ENCODE measurements at regions not wholly inside any gene's neighbourhood (a gene's known extent, or its start where the extent isn't known, plus 50 kb on each side); places are given as distances from the start of the nearest gene placed in this dataset.

GRCh38 chr7:53697913-53698312, 662.5 kb downstream of the POM121L12 start:
- TF ChIP-seq CTCF (IDR thresholded peaks at IDR 0.05) = no peak
- no peak for TF ChIP-seq POLR2A (IDR thresholded peaks at IDR 0.05)
